GM18909 (cell line): ENCODE measurements at regions not wholly inside any gene's neighbourhood (a gene's known extent, or its start where the extent isn't known, plus 50 kb on each side); places are given as distances from the start of the nearest gene placed in this dataset.
"Not testable (repeated sequence)": the region's sequence is repeated elsewhere in the genome, so short reads cannot be mapped to it uniquely, and the experiment has no call there.

ENCODE experiments used
- ATAC-seq: cut with Tn5 transposase; IDR thresholded peaks from one replicate; pipeline ENCODE4 v1.9.1; 2021; ENCODE audit warnings: mild to moderate bottlenecking; ENCODE audit not compliant: unreplicated experiment, poor library complexity

DNA sequence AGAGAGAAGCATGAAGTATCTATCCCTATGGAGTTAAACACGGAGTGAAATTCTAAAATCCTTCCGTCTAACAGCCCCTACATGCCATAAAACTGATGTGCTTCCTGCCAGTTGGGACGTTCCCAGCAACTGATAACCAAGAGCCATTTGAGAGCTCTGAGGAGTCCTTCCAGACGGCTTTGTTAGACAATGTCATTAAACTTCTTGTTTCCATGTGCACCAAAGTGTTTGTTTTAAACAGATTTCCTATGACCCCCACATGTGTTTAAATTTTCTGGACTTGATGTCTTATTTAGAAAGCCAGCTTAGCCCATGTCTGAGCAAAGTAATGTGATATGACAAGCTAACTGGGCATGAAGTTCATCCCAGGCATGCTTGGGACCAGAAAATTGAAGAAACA lies 57.2 kb upstream of the LPAR1 start:
- no peak for ATAC-seq

DNA sequence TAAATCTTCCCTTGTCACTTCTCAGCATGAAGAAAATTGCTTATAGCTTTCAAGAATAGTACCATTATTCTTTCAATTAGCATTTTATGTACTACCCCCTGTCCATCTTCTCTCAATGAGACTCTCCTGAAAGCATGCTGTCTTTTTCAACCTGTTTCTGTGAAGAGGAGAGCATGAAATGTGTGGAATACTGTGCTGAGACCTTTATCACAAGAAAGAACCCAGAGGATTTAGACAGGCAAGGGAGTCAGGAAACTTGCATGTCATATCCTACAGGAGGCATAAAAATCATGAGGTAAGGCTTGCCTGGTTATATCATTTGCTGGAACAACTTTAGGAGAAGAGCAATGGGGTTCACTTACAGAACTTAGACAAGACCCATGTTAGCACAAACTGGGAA lies 56.7 kb upstream of the LPAR1 start:
- ATAC-seq: no peak

DNA sequence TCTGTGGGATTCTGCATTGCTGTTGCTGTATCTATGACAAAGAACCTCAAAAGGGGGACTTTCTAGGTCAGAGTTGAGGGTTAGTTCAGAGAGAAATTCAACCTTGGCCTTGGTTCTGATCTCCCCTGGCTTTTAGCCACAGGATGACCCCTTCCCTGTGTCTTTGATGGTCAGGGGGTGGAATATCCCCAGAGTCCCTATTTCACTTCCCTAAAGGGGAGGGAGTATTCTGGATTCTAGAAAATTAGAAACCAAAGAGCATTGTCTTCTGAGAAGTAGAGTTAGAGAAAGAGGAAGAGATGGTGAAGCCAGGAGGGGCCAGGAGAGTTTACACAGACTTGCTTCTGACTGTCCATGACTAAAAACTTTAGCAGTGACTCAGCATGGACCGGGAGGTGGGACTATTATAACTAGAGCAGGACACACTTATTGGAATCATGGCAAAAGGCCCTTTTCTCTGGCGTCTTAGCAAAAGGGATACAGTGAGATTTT lies 56.2 kb upstream of the LPAR1 start:
- no peak for ATAC-seq

DNA sequence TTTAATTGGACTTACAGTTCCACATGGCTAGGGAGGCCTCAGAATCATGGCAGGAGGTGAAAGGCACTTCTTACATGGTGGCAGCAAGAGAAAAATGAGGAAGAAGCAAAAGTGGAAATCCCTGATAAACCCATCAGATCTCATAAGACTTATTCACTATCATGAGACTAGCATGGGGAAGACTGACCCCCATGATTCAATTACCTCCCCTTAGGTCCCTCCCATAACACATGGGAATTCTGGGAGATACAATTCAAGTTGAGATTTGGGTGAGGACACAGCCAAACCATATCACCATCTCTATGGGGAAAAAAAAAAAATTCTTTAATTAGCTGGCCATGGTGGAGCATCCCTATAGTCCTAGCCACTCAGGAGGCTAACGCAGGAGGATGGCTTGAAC lies 53.9 kb upstream of the LPAR1 start:
- ATAC-seq: not testable (repeated sequence)
